OCI-LY7 (cell line): ENCODE measurements at regions not wholly inside any gene's neighbourhood (a gene's known extent, or its start where the extent isn't known, plus 50 kb on each side); places are given as distances from the start of the nearest gene placed in this dataset.

ENCODE experiments used
- CTCF ChIP-seq: fragments of 200-600 bp; sonication (generic); conservative IDR thresholded peaks from 2 replicates; pipeline ENCODE4 v1.5.1; 2014; ENCODE audit warnings: mild to moderate bottlenecking, antibody characterized with exemption, low read length, moderate library complexity, mixed read lengths
- EZH2phosphoT487 ChIP-seq: fragments of 200-600 bp; sonication (generic); IDR thresholded peaks from 2 replicates; pipeline ENCODE4 v1.6.1; 2018; ENCODE audit warnings: low read depth, borderline replicate concordance, mild to moderate bottlenecking, mixed run types, antibody characterized with exemption, low read length, moderate library complexity, mixed read lengths

GRCh38 chr3:165383381-165383780, 187.2 kb upstream of the SLITRK3 start:
- no peak for TF ChIP-seq CTCF
- no peak for TF ChIP-seq EZH2phosphoT487
